ENCODE measurements at regions not wholly inside any gene's neighbourhood (a gene's known extent, or its start where the extent isn't known, plus 50 kb on each side); places are given as distances from the start of the nearest gene placed in this dataset.

DNA sequence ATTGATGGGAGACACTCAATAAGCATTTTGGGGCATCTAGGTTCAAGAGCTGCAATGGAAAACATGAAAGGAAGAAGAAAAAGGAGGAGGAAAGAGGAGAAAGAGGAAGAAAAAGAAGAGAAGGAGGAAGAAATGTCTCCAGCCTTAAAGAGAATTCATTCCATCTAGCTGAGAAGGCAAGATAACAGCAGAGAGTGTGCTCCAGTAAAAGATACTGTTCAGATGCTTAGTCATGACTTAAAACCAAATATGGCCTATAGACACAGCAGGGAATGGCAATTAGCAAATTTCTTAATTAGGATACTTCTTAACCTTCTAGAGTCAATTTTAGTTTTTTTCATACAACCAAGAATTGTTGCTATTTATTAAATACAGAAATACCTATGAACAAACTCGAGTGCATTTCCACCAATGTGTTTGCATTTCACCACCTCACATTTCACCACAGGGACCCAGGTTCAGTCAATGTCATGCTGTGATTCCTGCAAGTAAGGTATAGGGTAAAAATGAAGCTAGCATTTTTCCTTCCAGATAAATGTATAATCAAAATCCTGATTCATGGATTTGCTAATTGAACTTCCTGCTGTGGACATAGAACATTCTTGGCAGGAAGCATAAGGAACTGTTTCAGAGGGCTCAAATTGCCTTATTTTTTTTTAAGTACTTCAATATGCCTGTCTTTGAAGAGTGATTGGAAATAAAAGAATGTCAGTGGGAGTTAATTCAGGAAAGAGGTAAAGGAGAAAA, 177.8 kb downstream of the RPS29 start:
- ATAC-seq (no peak), DNase-seq (no peak)
- H3K36me3 ChIP-seq: no peaks in the 10 kb centered on the region
- H3K4me3 ChIP-seq: no peak overlapping the region
- in situ Hi-C loops (cut with MboI; ENCODE audit: low sequenced_read_pairs in 4 of 4): no loop called here
- H3K4me1 ChIP-seq: no peaks in the 10 kb centered on the region
- H3K9me3 ChIP-seq: no peaks in the 10 kb centered on the region
- intact Hi-C loops (cut with DNase I; ENCODE audit: low total_unique reads): no loop called here
- no peaks in the 10 kb centered on the region for H3K27me3 ChIP-seq
- H3K27ac ChIP-seq: no peak overlapping the region
- no peak for TF ChIP-seq POLR2A (IDR thresholded peaks at IDR 0.05)
- no peak for TF ChIP-seq CTCF (IDR thresholded peaks at IDR 0.05 in 4 of 5, conservative IDR thresholded peaks at IDR 0.05 in 1 of 5)

- no peaks in the 10 kb centered on the region for H3K4me1 ChIP-seq
- in situ Hi-C loops (cut with MboI; ENCODE audit: low sequenced_read_pairs in 4 of 4): no loop called here
- no peak overlapping the region for H3K4me3 ChIP-seq
- no peaks in the 10 kb centered on the region for H3K27me3 ChIP-seq
- intact Hi-C loops (cut with DNase I; ENCODE audit: low total_unique reads): no loop called here
- no peak for DNase-seq
- ATAC-seq: no peak
- no peak overlapping the region for H3K27ac ChIP-seq
- TF ChIP-seq POLR2A (IDR thresholded peaks at IDR 0.05) (no peak), CTCF (IDR thresholded peaks at IDR 0.05 in 4 of 5, conservative IDR thresholded peaks at IDR 0.05 in 1 of 5) (no peak)
- no peaks in the 10 kb centered on the region for H3K9me3 ChIP-seq
- no peaks in the 10 kb centered on the region for H3K36me3 ChIP-seq
Observed at GRCh38 chr14:49405291-49405690, 180.9 kb downstream of the RPS29 start.

DNA sequence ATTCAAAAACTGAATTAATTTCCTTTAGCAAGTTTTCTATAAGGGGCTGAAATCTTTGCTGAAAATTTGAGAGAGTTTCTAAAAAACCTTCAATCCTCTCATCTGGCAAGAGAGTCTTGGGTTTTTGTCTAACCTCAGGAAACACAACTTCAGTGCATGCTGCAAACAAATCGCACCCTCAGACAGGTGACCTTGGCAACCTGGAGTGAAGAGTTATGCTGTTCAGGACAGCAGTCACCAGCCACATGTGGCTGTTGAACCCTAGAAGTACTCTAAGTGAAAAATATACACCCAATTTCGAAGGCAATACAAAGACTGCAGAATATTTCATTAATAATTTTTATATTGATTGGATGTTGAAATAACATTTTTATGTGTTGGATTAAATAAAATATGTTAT, 184.8 kb downstream of the RPS29 start:
- ATAC-seq (no peak), DNase-seq (no peak)
- no peaks in the 10 kb centered on the region for H3K4me1 ChIP-seq
- H3K4me3 ChIP-seq: no peak overlapping the region
- H3K9me3 ChIP-seq: no peaks in the 10 kb centered on the region
- H3K27ac ChIP-seq: no peak overlapping the region
- no peaks in the 10 kb centered on the region for H3K27me3 ChIP-seq
- no peaks in the 10 kb centered on the region for H3K36me3 ChIP-seq
- TF ChIP-seq POLR2A (IDR thresholded peaks at IDR 0.05) (no peak), CTCF (IDR thresholded peaks at IDR 0.05 in 4 of 5, conservative IDR thresholded peaks at IDR 0.05 in 1 of 5) (no peak)
- intact Hi-C loops (cut with DNase I; ENCODE audit: low total_unique reads): no loop called here
- in situ Hi-C loops (cut with MboI; ENCODE audit: low sequenced_read_pairs in 4 of 4): no loop called here

DNA sequence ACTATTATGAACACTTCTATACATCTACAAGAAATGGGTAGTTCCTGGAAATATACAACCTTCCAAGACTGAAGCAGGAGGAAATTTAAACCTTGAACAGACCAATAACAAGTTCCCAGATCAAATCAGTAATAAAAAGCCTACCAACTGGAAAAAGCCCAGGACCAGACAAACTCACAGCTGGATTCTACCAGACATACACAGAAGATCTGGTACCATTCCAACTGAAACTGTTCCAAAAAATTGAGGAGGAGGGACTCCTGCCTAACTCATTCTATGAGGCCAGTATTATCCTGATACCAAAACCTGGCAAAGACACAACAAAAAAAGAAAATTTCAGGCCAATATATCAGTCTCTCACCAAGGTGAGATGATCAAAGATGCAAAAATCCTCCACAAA, 189.4 kb downstream of the RPS29 start:
- in situ Hi-C loops (cut with MboI; ENCODE audit: low sequenced_read_pairs in 4 of 4): no loop called here
- Histone ChIP-seq H3K4me1 (no peaks in the 10 kb centered on the region), H3K27ac (no peak overlapping the region), H3K36me3 (no peaks in the 10 kb centered on the region), H3K27me3 (no peaks in the 10 kb centered on the region), H3K9me3 (no peaks in the 10 kb centered on the region), H3K4me3 (no peak overlapping the region)
- DNase-seq (no peak), ATAC-seq (no peak)
- intact Hi-C loops (cut with DNase I; ENCODE audit: low total_unique reads): no loop called here
- TF ChIP-seq CTCF (IDR thresholded peaks at IDR 0.05 in 4 of 5, conservative IDR thresholded peaks at IDR 0.05 in 1 of 5) (no peak), POLR2A (IDR thresholded peaks at IDR 0.05) (no peak)

DNA sequence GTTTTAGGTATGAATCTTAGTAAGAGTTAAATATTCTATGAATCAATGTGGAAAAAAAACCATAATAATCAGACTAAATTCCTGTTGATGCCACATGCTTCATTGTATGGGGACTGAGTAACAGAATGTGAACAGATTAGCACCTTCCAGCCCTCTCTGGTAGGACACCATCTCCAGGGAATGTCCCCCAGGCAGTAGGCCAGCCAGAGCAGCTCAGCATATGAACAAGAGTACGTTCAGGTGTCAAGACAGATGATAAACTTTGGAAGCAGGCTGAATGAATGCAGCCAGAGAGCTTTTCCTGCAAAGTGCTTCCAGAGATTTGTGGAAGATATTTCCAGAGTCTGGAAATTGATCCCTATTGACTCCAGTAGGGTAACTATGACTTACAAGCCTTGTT, 204.4 kb downstream of the RPS29 start:
- Histone ChIP-seq H3K4me3 (no peak overlapping the region), H3K4me1 (no peaks in the 10 kb centered on the region), H3K9me3 (no peaks in the 10 kb centered on the region), H3K27ac (no peak overlapping the region), H3K36me3 (no peaks in the 10 kb centered on the region), H3K27me3 (no peaks in the 10 kb centered on the region)
- intact Hi-C loops (cut with DNase I; ENCODE audit: low total_unique reads) (no loop called here), in situ Hi-C loops (cut with MboI; ENCODE audit: low sequenced_read_pairs in 4 of 4) (no loop called here)
- ATAC-seq (no peak), DNase-seq (no peak)
- TF ChIP-seq CTCF (IDR thresholded peaks at IDR 0.05 in 4 of 5, conservative IDR thresholded peaks at IDR 0.05 in 1 of 5) (no peak), POLR2A (IDR thresholded peaks at IDR 0.05) (no peak)

All from gastrocnemius medialis (tissue), 4 donors.